GM23248 (cell line): ENCODE measurements at regions not wholly inside any gene's neighbourhood (a gene's known extent, or its start where the extent isn't known, plus 50 kb on each side); places are given as distances from the start of the nearest gene placed in this dataset.

Experiments
- DNase-seq: peaks from one replicate; pipeline ENCODE4 v3.0.0-alpha.2; 2015
- H2AFZ ChIP-seq: fragments of 200-600 bp; sonication (generic); 2 replicates; pipeline ENCODE4 v1.6.1; 2016; ENCODE audit warnings: antibody characterized with exemption
- H3F3A ChIP-seq: fragments of 200-600 bp; sonication (generic); 2 replicates; pipeline ENCODE4 v1.6.1; 2016; ENCODE audit warnings: mild to moderate bottlenecking, antibody characterized with exemption, mixed run types; ENCODE audit not compliant: insufficient read depth
- H3K27ac ChIP-seq: fragments of 200-600 bp; sonication (generic); 2 replicates; pipeline ENCODE4 v1.5.1; 2016; ENCODE audit warnings: mild to moderate bottlenecking
- H3K27me3 ChIP-seq: fragments of 200-600 bp; sonication (generic); replicated peaks from 2 replicates; pipeline ENCODE4 v1.6.1; 2016; ENCODE audit warnings: mild to moderate bottlenecking; ENCODE audit not compliant: insufficient read depth
- H3K36me3 ChIP-seq: fragments of 200-600 bp; sonication (generic); 2 replicates; pipeline ENCODE4 v1.6.1; 2016; ENCODE audit warnings: low read depth, mild to moderate bottlenecking
- H3K4me1 ChIP-seq: fragments of 200-600 bp; sonication (generic); 2 replicates; pipeline ENCODE4 v1.6.1; 2016; ENCODE audit warnings: mild to moderate bottlenecking; ENCODE audit not compliant: insufficient read depth
- H3K4me2 ChIP-seq: fragments of 200-600 bp; sonication (generic); one replicate; pipeline ENCODE4 v1.6.1; 2016; ENCODE audit warnings: mild to moderate bottlenecking; ENCODE audit not compliant: unreplicated experiment
- H3K4me3 ChIP-seq: fragments of 200-600 bp; sonication (generic); 2 replicates; pipeline ENCODE4 v1.5.1; 2016; ENCODE audit warnings: mild to moderate bottlenecking
- H3K79me2 ChIP-seq: fragments of 200-600 bp; sonication (generic); 2 replicates; pipeline ENCODE4 v1.6.1; 2016; ENCODE audit warnings: mild to moderate bottlenecking; ENCODE audit not compliant: insufficient read depth
- H3K9ac ChIP-seq: fragments of 200-600 bp; sonication (generic); 2 replicates; pipeline ENCODE4 v1.6.1; 2016; ENCODE audit warnings: mild to moderate bottlenecking
- H3K9me2 ChIP-seq: fragments of 200-600 bp; sonication (generic); 2 replicates; pipeline ENCODE4 v1.6.1; 2016; ENCODE audit warnings: mixed run types, mild to moderate bottlenecking, moderate library complexity; ENCODE audit not compliant: insufficient read depth
- H3K9me3 ChIP-seq: fragments of 200-600 bp; sonication (generic); one replicate; pipeline ENCODE4 v1.6.1; 2017; ENCODE audit warnings: low read depth
- H4K20me1 ChIP-seq: fragments of 200-600 bp; sonication (generic); 2 replicates; pipeline ENCODE4 v1.6.0; 2016; ENCODE audit not compliant: insufficient read depth
- EZH2 ChIP-seq: fragments of 200-600 bp; sonication (generic); IDR thresholded peaks from 2 replicates; pipeline ENCODE4 v1.6.1; 2018; ENCODE audit warnings: antibody characterized with exemption, mild to moderate bottlenecking; ENCODE audit not compliant: insufficient read depth, poor library complexity, severe bottlenecking
- EZH2phosphoT487 ChIP-seq: fragments of 200-600 bp; sonication (generic); IDR thresholded peaks from 2 replicates; pipeline ENCODE4 v1.6.1; 2018; ENCODE audit warnings: antibody characterized with exemption, moderate library complexity, mild to moderate bottlenecking, low read depth; ENCODE audit not compliant: insufficient read depth
- WGBS, 2 experiments: methylation state at CpG; one replicate each; pipeline ENCODE4 v1.1.6; 2015 to 2017; ENCODE audit warnings: low lambda C conversion rate in 2 of 2, low coverage in 1 of 2; ENCODE audit errors: missing lambda C conversion rate in 2 of 2; 5-methylcytosine and 5-hydroxymethylcytosine counted together
- in situ Hi-C: fragments of 300-500 bp; cut with MboI; formaldehyde crosslinking; loops from 2 replicates; pipeline ENCODE4 v1.15.0; 2020

- H3K4me3 ChIP-seq = no peak overlapping the region
- no peaks in the 10 kb centered on the region for H3K79me2 ChIP-seq
- H3F3A ChIP-seq = peaks cover 15% of the 10 kb centered on the region; the same call in 1 of the 2 replicates
- peaks cover 3% of the 10 kb centered on the region for H3K9me3 ChIP-seq
- H3K4me1 ChIP-seq = peaks cover 13% of the 10 kb centered on the region
- no peak overlapping the region for H3K27ac ChIP-seq
- H3K27me3 ChIP-seq = no peaks in the 10 kb centered on the region
- TF ChIP-seq EZH2 = no peak
- TF ChIP-seq EZH2phosphoT487 = no peak
- in situ Hi-C loops = no loop called here
- H3K4me2 ChIP-seq = no peak overlapping the region
- no peak overlapping the region for H3K9ac ChIP-seq
- no peaks in the 10 kb centered on the region for H3K36me3 ChIP-seq
- no peaks in the 10 kb centered on the region for H3K9me2 ChIP-seq
- H2AFZ ChIP-seq = no peak overlapping the region
- DNase-seq = no peak
- H4K20me1 ChIP-seq = no peaks in the 10 kb centered on the region
- 73 to 76% methylated on average over 9 of the region's 9 CpGs for WGBS, 2 experiments
These were observed 221.7 kb upstream of the SH3BP4 start for GRCh38 chr2:234730066-234730640.

DNA sequence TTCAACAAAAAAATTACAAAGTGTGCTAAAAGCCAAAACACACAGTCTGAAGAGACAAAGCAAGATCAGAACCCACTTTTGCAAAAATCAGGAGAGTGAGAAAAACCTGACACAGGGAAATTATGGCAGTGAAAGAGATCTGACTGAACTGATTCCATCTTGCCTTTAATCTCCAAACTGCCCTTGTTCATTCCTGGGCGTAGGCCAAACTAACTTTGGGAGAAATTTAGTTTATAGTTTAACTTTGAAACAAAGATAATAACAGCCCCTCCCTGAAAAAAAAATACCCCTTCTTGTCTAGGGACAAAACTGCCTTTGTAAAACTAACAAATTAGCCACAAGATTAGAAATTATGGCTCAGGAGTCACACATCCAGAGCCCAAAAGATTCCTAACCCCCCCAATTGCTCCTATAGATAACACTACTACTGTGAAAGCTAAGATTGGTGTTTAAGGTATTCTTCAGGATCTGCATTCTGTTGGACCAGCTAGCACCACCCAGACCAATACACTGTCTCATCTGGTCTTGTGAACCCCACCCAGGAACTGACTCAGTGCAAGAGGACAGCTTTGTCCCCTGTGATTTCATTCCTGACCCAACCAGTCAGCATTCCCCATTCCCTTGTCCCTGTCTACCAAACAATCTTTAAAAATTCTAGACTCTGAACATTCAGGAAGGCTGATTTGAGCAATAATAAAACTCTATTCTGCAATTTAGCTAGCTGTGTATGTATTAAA is 226.1 kb upstream of the SH3BP4 start:
- peak; percentile 65 for DNase-seq
- no peaks in the 10 kb centered on the region for H3K27me3 ChIP-seq
- H3K4me1 ChIP-seq = peaks cover 19% of the 10 kb centered on the region
- TF ChIP-seq EZH2 = no peak
- no peak for TF ChIP-seq EZH2phosphoT487
- H3K36me3 ChIP-seq = no peaks in the 10 kb centered on the region
- H2AFZ ChIP-seq = peak overlapping the region; percentile 29; the same call in 1 of the 2 replicates
- H3K9me2 ChIP-seq = no peaks in the 10 kb centered on the region
- H3K9me3 ChIP-seq = no peaks in the 10 kb centered on the region
- 90 to 95% methylated on average over 1 of the region's 1 CpG for WGBS, 2 experiments
- peak overlapping the region; percentile 41 for H3K4me2 ChIP-seq
- peak overlapping the region; percentile 48 for H3K27ac ChIP-seq
- H4K20me1 ChIP-seq = no peaks in the 10 kb centered on the region
- H3K79me2 ChIP-seq = no peaks in the 10 kb centered on the region
- peaks cover 19% of the 10 kb centered on the region; the same call in 1 of the 2 replicates for H3F3A ChIP-seq
- in situ Hi-C loops = no loop called here
- no peak overlapping the region for H3K4me3 ChIP-seq
- H3K9ac ChIP-seq = no peak overlapping the region

DNA sequence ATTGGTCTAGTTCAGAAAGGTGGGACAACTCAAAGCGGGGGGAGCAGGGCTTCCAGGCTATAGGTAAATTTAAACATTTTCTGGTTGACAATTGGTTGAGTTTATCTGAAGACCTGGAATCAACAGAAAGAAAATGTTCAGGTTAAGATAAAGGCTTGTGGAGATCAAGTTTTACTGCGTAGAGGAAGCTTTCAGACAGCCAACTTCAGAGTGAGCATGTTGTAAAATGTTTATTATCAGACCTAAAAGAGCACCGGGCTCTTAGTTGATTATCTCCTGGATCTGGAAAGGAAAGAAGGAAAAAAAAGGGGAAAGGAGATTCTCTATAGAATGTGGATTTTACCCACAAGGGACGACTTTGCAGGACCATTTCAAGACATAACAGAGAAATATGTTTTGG is 227.0 kb upstream of the SH3BP4 start:
- WGBS, 2 experiments = 82 to 88% methylated on average over 4 of the region's 4 CpGs
- TF ChIP-seq EZH2phosphoT487 (no peak), EZH2 (no peak)
- Histone ChIP-seq H4K20me1 (no peaks in the 10 kb centered on the region), H3K27me3 (no peaks in the 10 kb centered on the region), H3K4me1 (peaks cover 19% of the 10 kb centered on the region), H3K4me3 (no peak overlapping the region), H3K9me3 (no peaks in the 10 kb centered on the region), H3K4me2 (no peak overlapping the region), H3F3A (peaks cover 19% of the 10 kb centered on the region; the same call in 1 of the 2 replicates), H3K9ac (no peak overlapping the region), H3K79me2 (no peaks in the 10 kb centered on the region), H3K9me2 (no peaks in the 10 kb centered on the region), H3K36me3 (no peaks in the 10 kb centered on the region), H2AFZ (no peak overlapping the region), H3K27ac (no peak overlapping the region)
- no peak for DNase-seq
- in situ Hi-C loops = no loop called here

GRCh38 chr2:234723400-234723799 is 226.5 kb upstream of the ARL4C start:
- H2AFZ ChIP-seq = no peak overlapping the region

More at GRCh38 chr2:234723400-234723799, 226.5 kb upstream of the ARL4C start:
- no peak overlapping the region for H3K4me3 ChIP-seq
- in situ Hi-C loops = no loop called here
- H3K9ac ChIP-seq = no peak overlapping the region
- H3K27ac ChIP-seq = no peak overlapping the region
- H4K20me1 ChIP-seq = no peaks in the 10 kb centered on the region
- WGBS, 2 experiments = 85 to 89% methylated on average over 6 of the region's 6 CpGs
- no peaks in the 10 kb centered on the region for H3K9me2 ChIP-seq
- DNase-seq = no peak
- no peaks in the 10 kb centered on the region for H3K9me3 ChIP-seq
- TF ChIP-seq EZH2 (no peak), EZH2phosphoT487 (no peak)
- no peaks in the 10 kb centered on the region for H3K36me3 ChIP-seq
- no peaks in the 10 kb centered on the region for H3K27me3 ChIP-seq
- H3K4me2 ChIP-seq = no peak overlapping the region
- peaks cover 19% of the 10 kb centered on the region; the same call in 1 of the 2 replicates for H3F3A ChIP-seq
- H3K79me2 ChIP-seq = no peaks in the 10 kb centered on the region
- H3K4me1 ChIP-seq = peaks cover 19% of the 10 kb centered on the region
